ENCODE measurements at regions not wholly inside any gene's neighbourhood (a gene's known extent, or its start where the extent isn't known, plus 50 kb on each side); places are given as distances from the start of the nearest gene placed in this dataset.

- DNase-seq (ENCODE audit: low read depth), result no peak
- H3K4me3 ChIP-seq (ENCODE audit: low read depth, low read length), result no peak overlapping the region
- TF ChIP-seq MAX (IDR thresholded peaks at IDR 0.05; ENCODE audit: low read depth, low read length) (no peak), POLR2A (IDR thresholded peaks at IDR 0.05; ENCODE audit: extremely low read depth, insufficient read length) (no peak), CTCF (IDR thresholded peaks at IDR 0.05; ENCODE audit: low read depth, low read length) (no peak), MYC (IDR thresholded peaks at IDR 0.05; ENCODE audit: low read depth, low read length) (no peak)
Observed at GRCh38 chr3:159913712-159914414, 74.8 kb upstream of the IL12A start.

DNA sequence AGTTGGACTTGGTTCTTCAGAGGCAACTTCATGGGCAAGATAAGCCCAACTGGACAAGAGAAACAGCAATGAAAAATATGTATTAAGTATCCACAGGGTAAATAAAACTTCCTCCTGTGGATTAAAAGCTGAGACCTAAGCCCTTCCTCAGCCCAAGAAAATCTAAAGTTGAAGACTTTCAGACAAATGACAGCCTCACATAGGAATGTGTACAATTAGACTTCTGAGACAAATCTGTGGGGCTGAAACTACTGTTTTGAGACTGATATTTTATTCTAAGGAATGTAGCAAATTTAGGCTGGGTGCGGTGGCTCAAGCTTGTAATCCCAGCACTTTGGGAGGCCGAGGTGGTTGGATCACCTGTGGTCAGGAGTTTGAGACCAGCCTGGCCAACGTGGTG lies 74.2 kb upstream of the IL12A start:
- H3K4me3 ChIP-seq (ENCODE audit: low read depth, low read length), result no peak overlapping the region
- TF ChIP-seq CTCF (IDR thresholded peaks at IDR 0.05; ENCODE audit: low read depth, low read length) (no peak), MAX (IDR thresholded peaks at IDR 0.05; ENCODE audit: low read depth, low read length) (no peak), POLR2A (IDR thresholded peaks at IDR 0.05; ENCODE audit: extremely low read depth, insufficient read length) (no peak), MYC (IDR thresholded peaks at IDR 0.05; ENCODE audit: low read depth, low read length) (no peak)

DNA sequence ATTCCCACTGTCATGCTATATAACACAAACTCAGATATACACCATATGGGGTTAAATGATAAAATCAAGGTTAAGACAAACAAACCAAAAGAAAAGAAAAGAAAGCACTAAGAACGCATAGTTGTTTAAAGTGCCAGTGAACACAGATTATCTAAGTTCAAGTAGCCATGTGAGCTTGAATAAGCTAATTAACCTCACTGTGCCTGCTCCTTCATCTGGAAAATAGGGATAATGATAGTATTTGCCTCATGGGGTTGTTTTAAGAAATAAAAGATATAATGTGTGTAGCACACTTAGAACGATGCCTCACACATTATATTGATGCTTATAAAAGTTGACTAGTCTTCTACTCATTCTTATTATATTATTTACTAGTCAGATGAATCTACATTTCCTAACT lies 72.6 kb upstream of the IL12A start:
- H3K4me3 ChIP-seq (ENCODE audit: low read depth, low read length), result no peak overlapping the region
- no peak for DNase-seq (ENCODE audit: low read depth)
- TF ChIP-seq CTCF (IDR thresholded peaks at IDR 0.05; ENCODE audit: low read depth, low read length) (no peak), MAX (IDR thresholded peaks at IDR 0.05; ENCODE audit: low read depth, low read length) (no peak), POLR2A (IDR thresholded peaks at IDR 0.05; ENCODE audit: extremely low read depth, insufficient read length) (no peak), MYC (IDR thresholded peaks at IDR 0.05; ENCODE audit: low read depth, low read length) (no peak)

More for the DNA sequence above, 74.2 kb upstream of the IL12A start:
- no peak for DNase-seq (ENCODE audit: low read depth)

DNA sequence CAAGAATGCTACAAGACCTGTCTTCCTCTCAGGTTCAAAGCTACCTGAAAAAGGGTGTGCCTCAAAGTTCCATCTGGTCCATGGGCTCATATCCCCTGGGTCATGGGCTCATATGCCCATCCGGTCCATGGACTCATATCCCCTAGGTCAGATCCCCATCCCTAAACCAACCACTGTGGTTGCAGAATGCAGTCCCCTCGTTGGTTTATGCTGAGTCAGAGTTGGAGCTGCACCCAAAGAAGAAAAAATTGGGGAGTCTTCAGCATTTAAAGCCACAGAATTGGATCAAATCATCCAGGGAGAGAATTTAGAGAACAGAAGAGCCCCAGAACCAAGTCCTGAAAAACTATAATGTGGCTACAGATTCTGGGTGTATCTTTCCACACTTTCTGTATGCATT lies 71.5 kb upstream of the IL12A start:
- TF ChIP-seq CTCF (IDR thresholded peaks at IDR 0.05; ENCODE audit: low read depth, low read length) (no peak), POLR2A (IDR thresholded peaks at IDR 0.05; ENCODE audit: extremely low read depth, insufficient read length) (no peak), MYC (IDR thresholded peaks at IDR 0.05; ENCODE audit: low read depth, low read length) (no peak), MAX (IDR thresholded peaks at IDR 0.05; ENCODE audit: low read depth, low read length) (no peak)
- H3K4me3 ChIP-seq (ENCODE audit: low read depth, low read length), result no peak overlapping the region
- no peak for DNase-seq (ENCODE audit: low read depth)

- no peak for DNase-seq (ENCODE audit: low read depth)
- TF ChIP-seq MYC (IDR thresholded peaks at IDR 0.05; ENCODE audit: low read depth, low read length) (no peak), POLR2A (IDR thresholded peaks at IDR 0.05; ENCODE audit: extremely low read depth, insufficient read length) (no peak), MAX (IDR thresholded peaks at IDR 0.05; ENCODE audit: low read depth, low read length) (no peak), CTCF (IDR thresholded peaks at IDR 0.05; ENCODE audit: low read depth, low read length) (no peak)
- no peak overlapping the region for H3K4me3 ChIP-seq (ENCODE audit: low read depth, low read length)
Observed at GRCh38 chr3:159919873-159920272, 68.8 kb upstream of the IL12A start.

Data from NB4 (cell line).